Stimulated activated CD8-positive, alpha-beta memory T cell treated with anti-CD3 and anti-CD28 coated beads, Interleukin-12 subunit alpha, Interleukin-12 subunit beta, amount 100 ng/mL, for 1 hour (primary cell): ENCODE measurements at regions not wholly inside any gene's neighbourhood (a gene's known extent, or its start where the extent isn't known, plus 50 kb on each side); places are given as distances from the start of the nearest gene placed in this dataset.
"Not testable (repeated sequence)": the region's sequence is repeated elsewhere in the genome, so short reads cannot be mapped to it uniquely, and the experiment has no call there.

Source experiments
- DNase-seq: peaks from one replicate; pipeline ENCODE4 v3.0.0-alpha.2; 2020; ENCODE audit warnings: low read depth

- DNase-seq, result no peak
Measured at GRCh38 chr20:58040447-58041290, 187.8 kb downstream of the ANKRD60 start.

- DNase-seq, result no peak
Measured at GRCh38 chr20:58039274-58040092, 189.0 kb downstream of the ANKRD60 start.

- no peak for DNase-seq
Measured at GRCh38 chr20:58038123-58038654, 190.3 kb downstream of the ANKRD60 start.

- DNase-seq, result no peak
Measured at GRCh38 chr20:58037631-58038030, 190.8 kb downstream of the ANKRD60 start.

- DNase-seq, result no peak
Measured at GRCh38 chr20:58033026-58033536, 195.4 kb downstream of the ANKRD60 start.

- no peak for DNase-seq
Measured at GRCh38 chr20:58032599-58032998, 195.9 kb downstream of the ANKRD60 start.

GRCh38 chr20:58031350-58031749, 197.1 kb downstream of the ANKRD60 start:
- DNase-seq, result not testable (repeated sequence)

- no peak for DNase-seq
Measured at GRCh38 chr20:58028123-58028522, 200.3 kb downstream of the ANKRD60 start.

- DNase-seq, result no peak
Measured at GRCh38 chr20:58026361-58026760, 202.1 kb downstream of the ANKRD60 start.

- DNase-seq, result no peak
Measured at GRCh38 chr20:58025233-58025632, 203.2 kb downstream of the ANKRD60 start.

- DNase-seq, result no peak
Measured at GRCh38 chr20:58024241-58024721, 204.2 kb downstream of the ANKRD60 start.

- DNase-seq, result no peak
Measured at GRCh38 chr20:58023781-58024180, 204.7 kb downstream of the ANKRD60 start.

- DNase-seq, result no peak
Measured at GRCh38 chr20:58023346-58023745, 205.1 kb downstream of the ANKRD60 start.

- no peak for DNase-seq
Measured at GRCh38 chr20:58022711-58023110, 205.7 kb downstream of the ANKRD60 start.

GRCh38 chr20:58021481-58021880, 207.0 kb downstream of the ANKRD60 start:
- no peak for DNase-seq

- no peak for DNase-seq
Measured at GRCh38 chr20:58020656-58021454, 207.6 kb downstream of the ANKRD60 start.

GRCh38 chr20:58019850-58020625, 208.4 kb downstream of the ANKRD60 start:
- no peak for DNase-seq

GRCh38 chr20:58019027-58019849, 209.2 kb downstream of the ANKRD60 start:
- DNase-seq, result no peak

GRCh38 chr20:58018590-58018989, 209.9 kb downstream of the ANKRD60 start:
- DNase-seq, result no peak

GRCh38 chr20:58017970-58018530, 210.4 kb downstream of the ANKRD60 start:
- DNase-seq, result no peak
